ENCODE measurements at regions not wholly inside any gene's neighbourhood (a gene's known extent, or its start where the extent isn't known, plus 50 kb on each side); places are given as distances from the start of the nearest gene placed in this dataset.
A peak's percentile ranks its signal among the peaks of the same experiment; 100 is the strongest.
"Not testable (repeated sequence)": the region's sequence is repeated elsewhere in the genome, so short reads cannot be mapped to it uniquely, and the experiment has no call there.

DNA sequence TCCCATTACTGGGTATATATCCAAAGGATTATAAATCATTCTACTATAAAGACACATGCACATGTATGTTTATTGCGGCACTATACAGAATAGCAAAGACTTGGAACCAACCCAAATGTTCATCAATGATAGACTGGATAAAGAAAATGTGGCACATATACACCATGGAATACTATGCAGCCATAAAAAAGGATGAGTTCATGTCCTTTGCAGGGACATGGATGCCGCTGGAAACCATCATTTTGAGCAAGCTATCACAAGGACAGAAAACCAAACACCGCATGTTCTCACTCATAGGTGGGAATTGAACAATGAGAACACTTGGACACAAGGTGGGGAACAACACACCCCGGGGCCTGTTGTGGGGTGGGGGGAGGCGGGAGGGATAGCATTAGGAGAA, 57.0 kb upstream of the NEUROD1 start:
- H2BK12ac ChIP-seq (ENCODE audit: low read length in 2 of 2); H3K27me3 ChIP-seq (ENCODE audit: control insufficient read depth in 1 of 2, insufficient read depth in 1 of 2, low read length in 2 of 2); H2BK5ac ChIP-seq (ENCODE audit: low read depth, low read length, poor library complexity, severe bottlenecking); H4K8ac ChIP-seq (ENCODE audit: low read length); H3K4me1 ChIP-seq (ENCODE audit: control insufficient read depth, insufficient read depth, low read depth, low read length); H3K9me3 ChIP-seq (ENCODE audit: control insufficient read depth, low read length); H3K14ac ChIP-seq (ENCODE audit: low read length in 2 of 2); H3K9ac ChIP-seq (ENCODE audit: low read length); H3K79me1 ChIP-seq (replicated peaks; ENCODE audit: low read length, poor library complexity, severe bottlenecking); H2BK120ac ChIP-seq (ENCODE audit: low read depth, low read length); H4K91ac ChIP-seq (ENCODE audit: low read length); H3K4me2 ChIP-seq (ENCODE audit: low read length, poor library complexity, severe bottlenecking); H3K4ac ChIP-seq (ENCODE audit: low read depth in 1 of 2, low read length in 2 of 2); DNase-seq; H3K27ac ChIP-seq (ENCODE audit: low read length, poor library complexity, severe bottlenecking); H3K23ac ChIP-seq (ENCODE audit: low read length in 2 of 2); H2AFZ ChIP-seq (ENCODE audit: low read depth, low read length); H2BK15ac ChIP-seq (ENCODE audit: low read depth, poor library complexity, severe bottlenecking); H3K36me3 ChIP-seq (ENCODE audit: control insufficient read depth in 1 of 2, insufficient read depth in 2 of 2, low read depth in 1 of 2, low read length in 2 of 2); H3K4me3 ChIP-seq (ENCODE audit: insufficient read depth in 1 of 2, low read depth in 1 of 2, low read length in 2 of 2); H2AK5ac ChIP-seq (ENCODE audit: low read length, severe bottlenecking); H3K18ac ChIP-seq (ENCODE audit: low read depth in 1 of 2, low read length in 2 of 2): not testable (repeated sequence)
- 90% methylated on average over 3 of the region's 5 CpGs for WGBS

DNA sequence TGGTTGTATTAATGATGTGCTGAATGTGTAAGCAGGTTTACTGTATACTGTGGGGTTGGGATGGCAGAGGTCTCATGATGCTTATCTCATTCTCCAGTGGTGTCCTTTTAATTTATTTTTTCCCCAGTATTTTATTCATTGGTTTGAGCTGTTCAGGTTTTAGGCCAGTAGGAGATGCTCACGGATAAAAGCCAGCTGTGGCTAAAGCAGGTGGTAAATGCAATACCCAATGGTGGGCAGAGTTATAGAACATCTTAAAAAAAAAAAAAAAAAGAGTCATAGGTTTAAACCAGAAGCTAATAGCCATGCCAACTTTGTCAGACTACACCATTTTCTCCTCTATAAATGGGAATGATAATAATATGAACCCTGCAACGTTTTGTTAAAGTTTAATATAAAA, 57.8 kb upstream of the NEUROD1 start:
- peak; percentile 20 for DNase-seq
- no peaks in the 10 kb centered on the region for H3K36me3 ChIP-seq (ENCODE audit: control insufficient read depth in 1 of 2, insufficient read depth in 2 of 2, low read depth in 1 of 2, low read length in 2 of 2)
- no peak overlapping the region for H3K4ac ChIP-seq (ENCODE audit: low read depth in 1 of 2, low read length in 2 of 2)
- H3K27me3 ChIP-seq (ENCODE audit: control insufficient read depth in 1 of 2, insufficient read depth in 1 of 2, low read length in 2 of 2) = no peaks in the 10 kb centered on the region
- H4K8ac ChIP-seq (ENCODE audit: low read length) = no peak overlapping the region
- no peak overlapping the region for H2BK5ac ChIP-seq (ENCODE audit: low read depth, low read length, poor library complexity, severe bottlenecking)
- H3K9ac ChIP-seq (ENCODE audit: low read length) = no peak overlapping the region
- H2AK5ac ChIP-seq (ENCODE audit: low read length, severe bottlenecking) = no peak overlapping the region
- H3K23ac ChIP-seq (ENCODE audit: low read length in 2 of 2) = no peak overlapping the region
- H3K4me1 ChIP-seq (ENCODE audit: control insufficient read depth, insufficient read depth, low read depth, low read length) = no peaks in the 10 kb centered on the region
- no peaks in the 10 kb centered on the region for H3K9me3 ChIP-seq (ENCODE audit: control insufficient read depth, low read length)
- H3K79me1 ChIP-seq (replicated peaks; ENCODE audit: low read length, poor library complexity, severe bottlenecking) = no peaks in the 10 kb centered on the region
- H3K14ac ChIP-seq (ENCODE audit: low read length in 2 of 2) = no peak overlapping the region
- WGBS = no CpG with 5 or more reads among the region's 2 CpGs
- H2BK12ac ChIP-seq (ENCODE audit: low read length in 2 of 2) = no peak overlapping the region
- H3K4me2 ChIP-seq (ENCODE audit: low read length, poor library complexity, severe bottlenecking) = no peak overlapping the region
- H2AFZ ChIP-seq (ENCODE audit: low read depth, low read length) = no peak overlapping the region
- no peak overlapping the region for H3K27ac ChIP-seq (ENCODE audit: low read length, poor library complexity, severe bottlenecking)
- H3K4me3 ChIP-seq (ENCODE audit: insufficient read depth in 1 of 2, low read depth in 1 of 2, low read length in 2 of 2) = no peak overlapping the region
- no peak overlapping the region for H3K18ac ChIP-seq (ENCODE audit: low read depth in 1 of 2, low read length in 2 of 2)
- no peak overlapping the region for H2BK120ac ChIP-seq (ENCODE audit: low read depth, low read length)
- no peak overlapping the region for H4K91ac ChIP-seq (ENCODE audit: low read length)
- H2BK15ac ChIP-seq (ENCODE audit: low read depth, poor library complexity, severe bottlenecking) = no peak overlapping the region

DNA sequence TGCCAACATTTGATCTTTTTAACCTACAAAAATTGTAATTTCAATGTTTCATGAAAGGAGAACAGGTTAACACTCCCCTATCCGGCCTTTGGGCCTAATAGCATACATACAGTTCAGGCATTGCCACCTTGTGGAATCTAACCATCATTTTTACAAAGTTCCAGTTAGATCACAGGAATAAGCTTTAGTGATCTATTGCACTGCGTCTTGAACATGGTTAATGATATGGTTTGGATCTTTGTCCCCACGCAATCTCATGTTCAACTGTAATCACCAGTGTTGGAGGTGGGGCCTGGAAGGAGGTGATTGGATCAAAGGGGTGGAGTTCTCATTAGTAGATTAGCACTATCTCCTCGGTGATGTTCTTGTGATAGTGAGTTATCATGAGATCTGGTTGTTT, 58.2 kb upstream of the NEUROD1 start:
- no peaks in the 10 kb centered on the region for H3K27me3 ChIP-seq (ENCODE audit: control insufficient read depth in 1 of 2, insufficient read depth in 1 of 2, low read length in 2 of 2)
- H3K27ac ChIP-seq (ENCODE audit: low read length, poor library complexity, severe bottlenecking) = no peak overlapping the region
- H3K9ac ChIP-seq (ENCODE audit: low read length) = no peak overlapping the region
- no peak overlapping the region for H2BK5ac ChIP-seq (ENCODE audit: low read depth, low read length, poor library complexity, severe bottlenecking)
- DNase-seq = no peak
- no peak overlapping the region for H2BK12ac ChIP-seq (ENCODE audit: low read length in 2 of 2)
- no peak overlapping the region for H3K4ac ChIP-seq (ENCODE audit: low read depth in 1 of 2, low read length in 2 of 2)
- no peak overlapping the region for H2AK5ac ChIP-seq (ENCODE audit: low read length, severe bottlenecking)
- H3K4me2 ChIP-seq (ENCODE audit: low read length, poor library complexity, severe bottlenecking) = no peak overlapping the region
- H4K91ac ChIP-seq (ENCODE audit: low read length) = no peak overlapping the region
- 98% methylated on average over 3 of the region's 4 CpGs for WGBS
- H3K14ac ChIP-seq (ENCODE audit: low read length in 2 of 2) = no peak overlapping the region
- H3K9me3 ChIP-seq (ENCODE audit: control insufficient read depth, low read length) = no peaks in the 10 kb centered on the region
- no peak overlapping the region for H3K4me3 ChIP-seq (ENCODE audit: insufficient read depth in 1 of 2, low read depth in 1 of 2, low read length in 2 of 2)
- no peak overlapping the region for H4K8ac ChIP-seq (ENCODE audit: low read length)
- H2AFZ ChIP-seq (ENCODE audit: low read depth, low read length) = no peak overlapping the region
- no peaks in the 10 kb centered on the region for H3K36me3 ChIP-seq (ENCODE audit: control insufficient read depth in 1 of 2, insufficient read depth in 2 of 2, low read depth in 1 of 2, low read length in 2 of 2)
- no peaks in the 10 kb centered on the region for H3K4me1 ChIP-seq (ENCODE audit: control insufficient read depth, insufficient read depth, low read depth, low read length)
- H3K23ac ChIP-seq (ENCODE audit: low read length in 2 of 2) = no peak overlapping the region
- H2BK120ac ChIP-seq (ENCODE audit: low read depth, low read length) = no peak overlapping the region
- no peaks in the 10 kb centered on the region for H3K79me1 ChIP-seq (replicated peaks; ENCODE audit: low read length, poor library complexity, severe bottlenecking)
- no peak overlapping the region for H2BK15ac ChIP-seq (ENCODE audit: low read depth, poor library complexity, severe bottlenecking)
- H3K18ac ChIP-seq (ENCODE audit: low read depth in 1 of 2, low read length in 2 of 2) = no peak overlapping the region

DNA sequence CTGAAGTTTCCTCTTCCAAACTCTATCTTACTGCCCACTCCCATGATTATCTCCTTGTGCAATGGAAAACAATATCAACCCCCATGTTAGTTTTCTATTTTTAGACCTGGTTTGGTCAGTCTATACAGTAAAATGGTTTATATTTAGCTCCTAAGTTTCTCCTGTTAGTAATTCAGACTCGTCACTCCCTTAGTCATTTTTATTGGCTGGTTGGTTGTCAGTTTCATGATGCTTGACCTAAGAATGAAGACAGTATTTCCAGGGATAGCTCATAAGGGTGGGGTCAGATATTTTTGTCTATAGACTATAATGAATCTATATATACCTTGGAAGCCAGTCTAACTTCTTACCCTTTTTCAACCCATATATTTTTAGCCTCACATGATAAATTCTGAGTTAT, 61.4 kb upstream of the NEUROD1 start:
- no peaks in the 10 kb centered on the region for H3K79me1 ChIP-seq (replicated peaks; ENCODE audit: low read length, poor library complexity, severe bottlenecking)
- no peak overlapping the region for H3K23ac ChIP-seq (ENCODE audit: low read length in 2 of 2)
- H3K4me3 ChIP-seq (ENCODE audit: insufficient read depth in 1 of 2, low read depth in 1 of 2, low read length in 2 of 2) = no peak overlapping the region
- no peak overlapping the region for H3K14ac ChIP-seq (ENCODE audit: low read length in 2 of 2)
- no peak overlapping the region for H2AK5ac ChIP-seq (ENCODE audit: low read length, severe bottlenecking)
- H2BK12ac ChIP-seq (ENCODE audit: low read length in 2 of 2) = no peak overlapping the region
- no peaks in the 10 kb centered on the region for H3K9me3 ChIP-seq (ENCODE audit: control insufficient read depth, low read length)
- H4K91ac ChIP-seq (ENCODE audit: low read length) = no peak overlapping the region
- no peak overlapping the region for H2BK120ac ChIP-seq (ENCODE audit: low read depth, low read length)
- H3K36me3 ChIP-seq (ENCODE audit: control insufficient read depth in 1 of 2, insufficient read depth in 2 of 2, low read depth in 1 of 2, low read length in 2 of 2) = no peaks in the 10 kb centered on the region
- H2AFZ ChIP-seq (ENCODE audit: low read depth, low read length) = no peak overlapping the region
- H2BK15ac ChIP-seq (ENCODE audit: low read depth, poor library complexity, severe bottlenecking) = no peak overlapping the region
- H4K8ac ChIP-seq (ENCODE audit: low read length) = no peak overlapping the region
- H3K9ac ChIP-seq (ENCODE audit: low read length) = peak overlapping the region; percentile 33
- peak; percentile 67 for DNase-seq
- no peak overlapping the region for H3K27ac ChIP-seq (ENCODE audit: low read length, poor library complexity, severe bottlenecking)
- H3K18ac ChIP-seq (ENCODE audit: low read depth in 1 of 2, low read length in 2 of 2) = no peak overlapping the region
- H3K4me2 ChIP-seq (ENCODE audit: low read length, poor library complexity, severe bottlenecking) = no peak overlapping the region
- H3K4me1 ChIP-seq (ENCODE audit: control insufficient read depth, insufficient read depth, low read depth, low read length) = peaks cover 2% of the 10 kb centered on the region
- no peaks in the 10 kb centered on the region for H3K27me3 ChIP-seq (ENCODE audit: control insufficient read depth in 1 of 2, insufficient read depth in 1 of 2, low read length in 2 of 2)
- no peak overlapping the region for H2BK5ac ChIP-seq (ENCODE audit: low read depth, low read length, poor library complexity, severe bottlenecking)
- WGBS = 60% methylated on average over 1 of the region's 1 CpG
- H3K4ac ChIP-seq (ENCODE audit: low read depth in 1 of 2, low read length in 2 of 2) = no peak overlapping the region

Data from mesenchymal stem cell (in vitro differentiated cells and primary cell).